OCI-M2 (cell line): ENCODE measurements at regions not wholly inside any gene's neighbourhood (a gene's known extent, or its start where the extent isn't known, plus 50 kb on each side); places are given as distances from the start of the nearest gene placed in this dataset.

Source experiments
- DNase-seq: peaks from one replicate; lab custom pipeline; 2025; ENCODE audit not compliant: unreplicated experiment; lab: John Stamatoyannopoulos, UW

- no peak for DNase-seq
These were observed 163.2 kb upstream of the CSF3R start for GRCh38 chr1:36645867-36646266.

DNA sequence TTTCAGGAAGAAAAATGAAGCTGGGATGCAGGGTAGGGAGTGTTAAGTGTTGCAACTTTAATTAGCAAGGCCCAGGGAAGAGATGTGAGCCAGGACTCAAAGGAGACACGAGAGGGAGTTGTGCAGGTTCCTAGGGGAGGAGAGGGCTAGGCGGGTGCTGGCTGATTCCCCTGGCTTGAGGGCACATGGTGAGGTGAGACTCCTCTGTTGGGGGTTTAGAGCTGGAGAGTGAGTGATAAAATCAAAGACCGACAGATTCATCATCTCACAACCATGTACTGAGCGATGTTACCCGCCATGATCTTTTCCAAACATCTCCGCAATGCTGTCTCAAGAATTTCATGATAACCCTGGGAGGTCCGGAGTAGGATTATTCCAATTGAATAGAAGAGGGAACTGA is 161.8 kb upstream of the CSF3R start:
- DNase-seq, result no peak

GRCh38 chr1:36643371-36644270 is 160.9 kb upstream of the CSF3R start:
- DNase-seq, result no peak

DNA sequence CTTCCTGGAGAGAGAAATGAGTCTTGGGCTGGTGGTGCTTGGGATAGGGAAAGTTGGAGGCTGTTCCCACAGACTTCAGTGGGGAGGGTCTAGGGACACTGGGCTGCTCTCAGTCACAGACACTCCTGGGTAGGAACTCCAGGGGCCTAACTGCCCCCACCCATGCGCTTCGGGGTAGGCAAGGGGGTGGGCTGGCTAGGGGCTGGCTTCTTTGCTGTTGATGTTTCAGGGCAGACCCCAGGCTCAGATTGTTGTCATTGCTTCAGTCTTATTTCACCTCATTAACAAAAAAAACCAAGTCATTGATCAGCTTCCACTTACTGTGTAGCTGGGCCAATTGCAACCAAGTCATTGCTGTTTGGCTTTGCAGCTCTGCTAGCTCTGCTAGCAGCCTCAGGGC is 160.1 kb upstream of the CSF3R start:
- no peak for DNase-seq

DNA sequence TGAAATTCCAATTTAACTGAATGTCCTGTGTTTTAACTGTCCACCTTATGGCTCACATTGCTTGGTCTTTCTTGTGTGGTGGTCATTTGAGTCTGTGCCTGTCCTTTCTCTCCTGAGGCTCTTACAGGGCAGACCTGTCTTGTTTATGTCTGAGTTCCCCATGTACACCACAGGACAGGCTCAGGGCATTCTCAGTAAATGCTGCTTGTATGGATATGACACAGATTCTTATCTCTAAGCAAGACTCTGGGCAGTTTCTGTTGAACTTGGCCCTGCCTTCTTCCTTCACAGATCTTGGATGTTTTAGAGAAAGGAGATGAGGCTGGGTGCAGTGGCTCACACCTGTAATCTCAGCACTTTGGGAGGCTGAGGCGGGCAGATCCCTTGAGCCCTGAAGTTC is 159.1 kb upstream of the CSF3R start:
- DNase-seq, result no peak

- no peak for DNase-seq
These were observed 156.7 kb upstream of the CSF3R start for GRCh38 chr1:36639461-36639860.

DNA sequence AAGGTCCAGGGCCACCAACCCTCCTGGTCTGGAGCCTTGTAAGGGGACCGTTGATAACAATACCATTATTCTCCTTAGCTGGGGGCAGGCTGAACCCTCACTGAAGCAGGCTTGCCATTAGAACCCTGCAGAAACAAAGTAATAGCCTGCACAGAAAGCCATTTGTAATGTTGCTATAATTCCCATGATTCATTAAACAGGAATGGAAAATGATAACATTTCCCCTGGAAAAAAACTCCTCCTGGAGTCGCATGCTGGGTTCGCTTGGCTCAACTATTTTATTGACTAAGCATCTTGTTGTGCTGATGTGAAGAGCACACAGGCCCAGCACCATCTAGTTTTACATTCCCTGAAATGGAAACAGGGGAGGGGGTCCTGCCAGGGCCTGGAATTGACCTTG is 155.6 kb upstream of the CSF3R start:
- DNase-seq, result no peak

GRCh38 chr1:36636206-36636605 is 153.5 kb upstream of the CSF3R start:
- no peak for DNase-seq

DNA sequence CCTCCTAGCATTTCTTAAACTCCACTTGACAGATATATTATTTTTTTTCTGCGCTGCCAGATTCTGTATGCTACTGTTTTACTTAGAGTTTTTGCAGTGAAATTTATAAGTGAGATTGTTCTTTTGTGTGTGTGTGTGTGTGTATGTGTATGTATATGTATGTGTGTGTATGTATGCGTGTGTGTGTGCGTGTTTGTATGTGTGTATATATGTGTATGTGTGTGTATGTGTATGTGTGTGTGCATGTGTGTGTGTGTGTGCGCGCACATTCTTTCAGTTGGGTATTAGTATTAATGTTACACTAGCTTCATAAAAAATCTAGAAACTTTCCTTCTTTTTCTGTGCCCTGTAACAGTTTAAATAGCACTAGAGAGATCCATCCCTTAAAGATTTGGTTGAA is 152.6 kb upstream of the CSF3R start:
- no peak for DNase-seq

GRCh38 chr1:36628804-36629203 is 146.1 kb upstream of the CSF3R start:
- no peak for DNase-seq

DNA sequence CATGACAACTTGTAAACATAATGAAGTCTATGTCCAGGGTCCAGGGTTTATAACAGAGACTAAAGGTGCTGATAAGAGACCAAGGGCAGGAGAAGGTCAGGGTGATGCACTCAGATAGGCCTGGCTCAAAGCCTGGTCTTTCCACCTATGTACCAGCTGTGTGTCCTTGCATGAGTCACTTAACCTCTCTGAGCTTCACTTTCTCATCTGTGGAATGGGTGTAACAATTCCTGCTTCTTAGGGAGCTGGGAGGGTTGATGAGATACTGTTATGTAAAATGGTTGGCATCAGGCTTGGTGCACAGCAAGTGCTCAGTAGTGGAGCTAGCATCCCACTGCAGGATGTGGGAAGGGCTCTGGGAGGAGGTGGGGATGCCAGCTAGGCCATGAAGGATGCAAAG is 143.7 kb upstream of the CSF3R start:
- no peak for DNase-seq

DNA sequence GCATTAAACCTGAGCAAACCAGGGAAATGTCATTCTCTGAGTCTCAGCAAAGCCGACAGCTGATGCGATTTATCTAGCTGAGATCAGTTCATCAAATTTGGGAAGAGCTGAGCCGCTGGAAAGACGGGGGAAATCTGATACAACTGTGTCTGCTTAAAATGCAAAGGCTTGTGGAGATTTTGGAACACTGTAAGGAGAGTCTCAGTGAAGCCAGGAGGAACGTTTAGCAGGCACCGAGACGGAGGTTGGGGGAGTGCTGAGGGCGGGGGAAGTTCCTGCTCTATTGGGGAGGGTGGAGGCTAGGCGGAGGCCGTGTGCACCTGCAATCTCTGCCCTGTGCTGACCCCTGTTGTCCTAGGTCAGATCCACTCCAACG is 143.2 kb upstream of the CSF3R start:
- no peak for DNase-seq

DNA sequence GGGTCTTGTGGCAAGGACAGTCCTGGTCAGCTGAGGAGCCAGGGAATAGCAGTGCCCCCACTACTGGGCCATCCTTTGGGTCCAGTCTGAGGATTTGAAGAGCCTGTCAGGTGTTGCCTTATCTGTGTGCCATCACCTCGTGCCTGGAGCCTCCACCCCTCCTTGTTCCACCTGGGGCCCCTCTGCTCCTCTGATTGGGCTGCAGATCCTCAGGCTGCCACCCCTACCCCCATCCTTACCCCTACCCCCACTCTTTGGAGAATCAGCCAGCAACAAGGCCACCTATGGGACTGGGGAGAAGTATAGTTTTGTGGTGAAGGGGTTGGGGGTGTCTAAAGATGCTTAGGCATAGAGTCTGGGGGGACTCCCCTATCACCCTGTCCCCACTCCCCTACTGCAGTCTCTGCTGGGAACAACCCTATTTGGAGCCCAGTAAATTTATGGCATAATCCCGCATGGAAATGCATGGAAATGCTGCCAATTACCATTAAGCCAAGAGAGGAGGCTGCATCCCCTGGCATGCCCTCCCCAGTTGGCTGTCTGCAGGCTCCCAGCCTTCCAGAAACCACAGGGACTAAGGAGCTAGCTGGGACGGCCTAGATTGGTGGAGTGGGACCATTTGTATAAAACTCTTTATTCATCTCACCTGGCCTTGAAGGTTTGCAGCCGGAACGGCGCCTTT is 142.7 kb upstream of the CSF3R start:
- DNase-seq, result no peak

- no peak for DNase-seq
These were observed 141.8 kb upstream of the CSF3R start for GRCh38 chr1:36624466-36624865.

GRCh38 chr1:36622741-36623648 is 140.3 kb upstream of the CSF3R start:
- no peak for DNase-seq

- DNase-seq, result no peak
These were observed 138.8 kb upstream of the CSF3R start for GRCh38 chr1:36621531-36621930.

DNA sequence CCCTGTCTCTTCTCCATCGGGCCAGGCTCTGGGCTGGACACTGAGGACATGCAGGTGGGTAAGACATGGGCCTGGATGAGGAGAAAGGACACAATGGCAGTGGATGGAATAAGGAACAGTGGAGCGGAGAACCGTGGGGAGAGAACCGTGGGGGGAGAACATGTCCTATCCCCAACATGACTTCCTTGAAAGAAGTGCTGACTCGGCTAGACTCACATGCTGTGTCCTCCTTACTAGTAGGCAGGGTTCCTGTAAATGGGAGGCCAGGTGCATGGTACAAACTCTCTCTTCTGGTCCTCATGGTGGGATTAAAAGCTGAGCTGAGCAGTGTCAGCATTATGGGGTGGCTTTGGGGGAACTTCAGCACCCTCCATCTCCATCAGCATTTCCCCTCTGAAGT is 137.4 kb upstream of the CSF3R start:
- DNase-seq, result no peak

DNA sequence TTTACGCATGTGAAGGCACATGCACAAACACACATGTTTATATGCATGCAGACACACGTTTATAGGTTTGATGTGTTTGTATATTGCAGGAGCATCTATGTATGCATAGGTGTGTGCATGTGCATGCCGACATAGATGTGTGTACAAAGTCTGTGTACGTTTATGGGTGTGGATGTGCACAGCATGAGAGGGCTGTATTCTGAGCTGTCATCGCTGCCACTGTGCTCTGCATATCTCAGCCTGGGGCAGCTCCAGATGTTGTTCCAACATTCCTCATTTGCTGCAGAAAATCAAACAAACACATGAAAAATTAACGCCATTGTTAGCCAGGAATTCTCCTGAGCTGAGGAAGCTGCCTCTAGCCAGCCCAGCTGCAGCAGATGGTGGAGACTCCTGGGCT is 132.3 kb upstream of the CSF3R start:
- no peak for DNase-seq

DNA sequence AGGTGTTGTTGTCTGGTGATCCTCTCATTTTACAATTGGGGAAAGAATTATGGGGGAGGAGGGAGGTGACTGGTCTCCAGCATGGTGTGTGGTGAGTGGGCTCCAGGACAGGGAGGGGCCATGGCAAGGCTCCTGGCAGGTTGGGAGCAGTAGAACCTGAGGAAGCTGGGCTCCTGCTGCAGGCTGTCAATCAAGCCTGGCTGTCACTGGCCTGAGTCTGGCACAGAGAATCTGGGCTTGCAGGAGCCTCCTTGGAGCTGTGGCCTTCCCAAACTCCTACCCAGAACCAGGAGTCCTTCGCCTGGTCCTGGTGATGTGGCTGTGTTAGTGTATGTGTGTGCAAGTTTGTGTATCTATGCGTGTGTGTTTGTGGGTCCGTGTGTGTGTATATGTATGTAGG is 131.9 kb upstream of the CSF3R start:
- DNase-seq, result no peak

DNA sequence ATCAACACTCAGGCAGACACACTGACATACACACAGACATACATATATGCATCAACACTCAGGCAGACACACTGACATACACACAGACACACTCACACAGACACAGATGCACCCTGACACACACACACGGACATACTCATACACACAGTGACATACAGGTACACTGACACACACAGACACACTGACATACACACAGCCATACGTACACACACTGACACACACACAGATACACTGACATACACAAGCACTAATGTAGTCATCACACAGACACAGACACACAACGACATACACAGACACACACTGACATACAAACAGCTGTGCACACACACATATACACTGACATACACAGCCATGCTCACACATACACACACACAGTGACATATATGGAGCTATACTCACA is 131.0 kb upstream of the CSF3R start:
- DNase-seq, result no peak

DNA sequence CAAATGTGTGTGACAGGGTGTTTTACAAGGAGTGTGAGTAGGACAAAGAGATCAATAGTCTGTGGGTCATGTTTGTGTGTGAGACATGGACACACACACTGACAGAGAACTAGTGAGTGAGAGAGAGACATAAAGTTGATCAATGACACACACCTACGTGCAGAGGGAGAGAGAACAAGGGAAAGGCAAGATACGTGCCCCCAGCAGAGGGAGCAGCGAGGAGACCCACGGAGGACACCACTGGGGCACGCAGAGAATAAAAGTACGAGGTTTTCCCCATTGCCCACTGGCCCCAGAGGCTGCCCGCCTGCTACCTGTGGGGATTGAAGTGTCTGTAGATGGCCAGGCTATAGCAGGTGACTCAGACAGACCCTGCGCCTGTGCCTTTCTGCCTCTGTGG is 130.2 kb upstream of the CSF3R start:
- DNase-seq, result no peak

DNA sequence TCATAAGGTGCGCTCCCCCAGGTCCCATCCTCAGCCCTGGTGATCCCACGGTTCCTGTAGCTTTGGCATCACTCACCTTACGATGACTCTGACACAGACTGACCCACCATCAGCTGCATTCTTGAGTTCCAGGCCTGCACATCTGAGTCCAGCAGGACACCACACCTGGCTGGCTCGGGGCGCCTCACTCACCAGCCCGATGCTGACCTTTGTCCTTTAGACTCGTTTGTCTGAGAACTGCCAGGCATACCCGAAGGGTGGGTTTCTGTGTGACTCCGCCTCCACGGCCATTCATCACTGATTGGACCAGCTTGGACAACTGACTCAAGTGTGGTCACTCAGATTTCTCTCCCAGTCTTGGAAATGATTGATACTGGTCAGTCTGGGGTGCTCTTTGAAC is 129.4 kb upstream of the CSF3R start:
- no peak for DNase-seq
